HCEC 1CT (cell line): ENCODE measurements at regions not wholly inside any gene's neighbourhood (a gene's known extent, or its start where the extent isn't known, plus 50 kb on each side); places are given as distances from the start of the nearest gene placed in this dataset.

Experiments used
- DNase-seq: peaks from one replicate; pipeline ENCODE4 v3.0.0-alpha.2; 2017

- no peak for DNase-seq
Observed at GRCh38 chr9:80020530-80020929, 448.8 kb downstream of the TLE4 start.

DNA sequence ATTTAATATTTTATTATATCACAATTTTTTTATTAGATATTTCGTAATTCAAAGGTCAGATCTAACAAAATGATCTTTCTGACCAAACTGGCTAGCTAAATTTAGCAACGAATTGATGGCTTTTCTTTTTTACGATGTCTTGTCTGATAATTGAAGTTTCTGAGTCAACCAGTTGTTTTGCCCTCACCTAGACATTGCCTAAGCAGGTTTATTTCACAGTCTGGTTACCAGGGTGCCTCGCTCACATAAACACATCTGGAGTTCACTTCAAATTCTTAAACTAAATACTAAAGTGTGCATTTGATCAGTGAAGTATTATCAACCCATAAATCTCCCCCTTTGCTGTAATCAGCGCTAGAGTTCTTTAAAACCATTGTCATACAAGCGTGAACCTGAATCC, 448.3 kb downstream of the TLE4 start:
- no peak for DNase-seq

- DNase-seq, result no peak
Observed at GRCh38 chr9:80013891-80014290, 442.1 kb downstream of the TLE4 start.

- DNase-seq, result no peak
Observed at GRCh38 chr9:80012557-80013330, 441.0 kb downstream of the TLE4 start.

DNA sequence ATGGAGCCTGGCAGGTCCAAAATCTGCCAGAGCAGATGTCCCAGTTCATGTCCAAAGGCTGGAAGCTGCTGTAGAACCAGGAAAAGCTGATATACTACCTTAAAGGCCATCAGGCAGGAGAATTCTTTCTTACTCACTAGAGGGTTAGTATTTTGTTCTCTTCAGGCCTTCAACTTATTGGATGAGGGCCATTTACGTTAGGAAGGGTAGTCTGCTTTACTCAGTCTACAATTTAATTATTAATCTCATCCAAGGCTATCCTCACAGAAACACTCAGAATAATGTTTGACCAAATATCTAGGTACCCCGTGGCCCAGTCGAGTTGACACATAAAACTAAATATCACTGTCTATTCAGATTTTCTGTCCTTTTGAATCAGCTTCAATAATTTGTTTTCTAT, 437.4 kb downstream of the TLE4 start:
- DNase-seq, result no peak

DNA sequence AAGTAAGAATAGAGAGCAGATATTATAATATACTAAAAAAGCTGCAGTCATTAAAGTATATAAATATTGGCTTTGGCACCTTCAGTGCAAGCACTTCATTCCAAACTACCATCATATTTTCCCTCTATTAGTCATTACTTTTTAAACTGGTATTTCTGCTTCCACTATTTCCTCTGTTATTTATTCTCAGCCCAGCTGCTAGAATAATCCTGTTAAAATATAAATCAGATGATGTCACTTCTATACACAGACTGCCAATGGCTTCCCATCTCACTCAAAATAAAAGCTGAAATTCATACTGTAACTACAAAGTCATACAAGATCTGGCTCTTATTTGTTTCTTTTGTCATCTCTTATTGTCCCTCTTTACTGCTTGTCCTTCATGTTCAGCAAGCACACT, 432.9 kb downstream of the TLE4 start:
- no peak for DNase-seq

DNA sequence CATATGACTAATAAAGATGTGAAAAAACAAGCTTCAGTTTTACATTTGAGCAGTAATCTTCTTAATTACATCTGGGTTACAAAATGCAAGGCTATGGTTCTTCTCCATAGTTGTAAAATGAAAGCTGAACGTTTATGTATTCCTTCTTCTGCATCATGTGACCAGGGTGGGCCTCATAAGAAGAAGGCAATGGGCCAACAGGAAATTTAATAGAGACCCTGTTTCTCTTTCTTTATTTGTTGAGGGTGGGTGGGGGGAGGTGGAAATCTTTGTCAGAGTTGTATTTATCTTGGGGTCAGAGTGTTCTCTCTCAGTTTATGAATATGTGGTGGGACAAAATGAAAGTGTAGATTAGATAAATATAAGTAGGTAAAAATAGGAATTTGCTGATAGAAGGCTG, 418.8 kb downstream of the TLE4 start:
- no peak for DNase-seq

DNA sequence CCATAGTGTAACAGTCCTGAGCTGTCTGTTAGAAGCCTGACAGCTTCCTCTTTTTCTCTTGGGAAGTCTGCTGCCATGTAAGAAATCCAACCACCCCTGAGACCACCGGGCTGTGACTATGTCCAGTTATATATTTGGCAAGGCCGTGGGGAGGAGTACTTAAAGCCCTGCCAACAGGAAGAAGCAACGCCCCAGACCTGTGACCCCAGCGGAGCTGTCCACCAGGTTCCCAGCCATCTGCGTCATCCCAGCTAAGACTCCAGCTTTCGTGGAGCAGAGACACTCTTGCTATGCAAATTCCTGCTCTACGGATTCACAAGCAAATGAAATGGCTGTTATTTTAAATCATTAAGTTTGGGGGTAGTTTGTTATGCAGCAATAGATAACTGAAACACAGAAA, 417.3 kb downstream of the TLE4 start:
- no peak for DNase-seq

- DNase-seq, result no peak
Observed at GRCh38 chr9:79988126-79988525, 416.4 kb downstream of the TLE4 start.

DNA sequence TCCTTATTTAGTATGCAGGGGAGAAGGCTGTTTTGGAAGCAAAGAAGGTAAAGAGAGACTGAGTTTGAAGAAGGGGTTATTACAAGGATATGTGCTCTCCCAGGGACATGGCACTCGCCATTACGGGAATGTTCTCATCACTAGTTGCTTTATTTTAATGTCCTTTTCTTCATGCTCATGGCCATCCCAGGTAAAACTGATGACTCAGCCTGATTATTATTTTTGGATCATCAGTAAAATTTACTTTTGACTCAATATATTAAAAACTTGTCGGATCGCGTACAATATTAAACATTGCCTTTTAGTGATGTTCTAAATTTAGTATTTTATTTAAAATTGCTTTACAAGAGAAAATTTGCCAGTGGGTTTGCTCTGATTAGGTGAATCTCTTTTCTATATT, 414.7 kb downstream of the TLE4 start:
- DNase-seq, result no peak

DNA sequence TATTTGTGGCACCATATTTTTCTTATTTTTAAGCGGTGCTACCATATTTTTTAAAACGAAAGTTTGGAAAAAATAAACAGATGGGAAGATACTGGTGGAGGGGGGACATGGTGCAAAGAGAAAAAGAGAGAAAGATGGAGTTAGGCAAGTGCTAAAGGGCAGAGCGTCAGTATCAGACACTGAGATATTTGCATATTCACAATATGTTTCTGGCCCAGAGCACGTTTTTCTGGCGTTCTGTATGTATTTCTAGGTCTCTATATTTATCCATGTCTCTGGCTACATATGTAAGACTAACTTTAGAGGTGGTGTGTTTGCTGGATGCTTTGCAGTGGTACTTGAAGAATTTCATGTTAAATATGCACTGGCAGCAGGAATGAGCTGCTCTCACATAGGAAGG, 414.0 kb downstream of the TLE4 start:
- no peak for DNase-seq

DNA sequence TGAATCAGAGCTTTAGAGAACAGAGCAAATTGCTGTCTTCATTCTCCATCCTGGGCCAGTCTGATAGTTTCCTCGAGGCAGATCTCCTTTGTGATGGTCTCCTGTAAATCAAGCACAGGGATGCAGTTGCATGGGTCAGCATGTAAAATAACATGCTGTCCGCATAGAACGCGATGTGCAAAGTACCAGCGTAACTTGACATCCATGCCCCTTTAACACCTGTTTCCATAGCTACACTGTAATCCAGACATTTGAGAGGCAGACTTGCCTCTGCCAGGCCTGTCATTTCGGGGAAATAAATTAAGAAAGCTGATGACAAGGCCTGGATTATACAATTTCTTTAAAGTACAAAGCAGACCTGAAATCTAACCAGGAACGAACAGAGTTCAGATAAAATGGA, 413.5 kb downstream of the TLE4 start:
- no peak for DNase-seq

DNA sequence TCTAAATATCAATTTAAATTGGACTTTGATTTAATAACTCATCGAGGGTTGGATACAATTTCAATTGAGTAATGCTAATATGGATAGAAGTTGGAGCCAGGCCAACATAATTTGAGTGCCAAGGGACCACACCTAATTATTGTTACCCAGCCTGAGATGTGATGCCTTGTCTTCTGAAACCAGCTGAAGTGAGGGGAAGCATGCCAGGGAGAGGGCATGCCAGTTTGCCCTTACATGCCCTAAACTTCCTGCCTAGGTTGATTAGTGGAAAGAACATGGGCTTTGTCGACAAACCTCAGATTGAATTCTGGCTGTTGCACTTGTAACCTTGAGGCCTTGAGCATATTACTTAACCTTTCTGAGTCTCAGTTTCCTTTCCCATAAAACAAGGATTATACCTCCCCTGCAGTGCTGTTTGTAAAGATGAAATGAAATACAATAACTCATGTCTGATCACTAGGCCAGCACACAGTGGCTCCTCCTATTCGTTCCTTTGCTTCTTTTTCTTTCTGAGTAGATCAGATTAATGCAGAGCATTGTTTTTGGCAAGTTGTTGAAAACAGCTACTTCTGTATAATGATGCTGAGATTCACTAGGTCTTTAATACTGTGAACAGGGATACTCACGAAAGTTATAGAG, 412.8 kb downstream of the TLE4 start:
- DNase-seq, result no peak

- no peak for DNase-seq
Observed at GRCh38 chr9:79980432-79980831, 408.7 kb downstream of the TLE4 start.

DNA sequence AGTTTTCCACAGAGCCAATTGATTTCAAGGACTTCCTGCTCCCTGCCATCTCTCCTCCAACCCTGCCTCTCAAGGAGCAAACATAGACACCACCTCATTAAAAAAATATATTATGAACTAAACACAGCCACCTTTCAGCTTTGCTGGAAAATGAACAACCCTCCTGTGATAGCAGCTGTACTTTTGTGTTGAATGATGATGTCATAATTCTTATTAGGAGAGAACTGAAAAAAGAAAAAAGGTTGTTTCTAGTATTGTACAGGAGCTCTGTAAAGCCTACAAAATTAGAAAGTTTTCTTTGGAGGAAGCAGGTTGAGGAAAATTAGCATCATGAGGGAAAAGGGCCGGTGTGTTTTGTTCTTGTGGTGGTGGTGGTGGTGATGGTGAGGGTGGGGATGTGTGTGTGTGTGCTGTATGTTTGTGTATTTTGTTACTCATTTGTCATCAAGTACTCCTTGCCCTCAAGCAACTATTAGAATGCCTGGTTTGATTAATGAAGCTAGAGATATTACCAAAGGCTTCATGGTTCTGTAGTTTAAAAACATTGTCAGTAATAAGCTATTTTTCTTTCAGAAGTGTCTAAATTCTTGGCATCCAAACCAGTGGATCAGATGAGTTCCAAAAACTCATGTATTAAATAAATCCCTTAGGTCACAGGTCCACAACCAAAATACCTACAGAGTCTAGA, 405.9 kb downstream of the TLE4 start:
- no peak for DNase-seq

- DNase-seq, result no peak
Observed at GRCh38 chr9:79977074-79977435, 405.3 kb downstream of the TLE4 start.

DNA sequence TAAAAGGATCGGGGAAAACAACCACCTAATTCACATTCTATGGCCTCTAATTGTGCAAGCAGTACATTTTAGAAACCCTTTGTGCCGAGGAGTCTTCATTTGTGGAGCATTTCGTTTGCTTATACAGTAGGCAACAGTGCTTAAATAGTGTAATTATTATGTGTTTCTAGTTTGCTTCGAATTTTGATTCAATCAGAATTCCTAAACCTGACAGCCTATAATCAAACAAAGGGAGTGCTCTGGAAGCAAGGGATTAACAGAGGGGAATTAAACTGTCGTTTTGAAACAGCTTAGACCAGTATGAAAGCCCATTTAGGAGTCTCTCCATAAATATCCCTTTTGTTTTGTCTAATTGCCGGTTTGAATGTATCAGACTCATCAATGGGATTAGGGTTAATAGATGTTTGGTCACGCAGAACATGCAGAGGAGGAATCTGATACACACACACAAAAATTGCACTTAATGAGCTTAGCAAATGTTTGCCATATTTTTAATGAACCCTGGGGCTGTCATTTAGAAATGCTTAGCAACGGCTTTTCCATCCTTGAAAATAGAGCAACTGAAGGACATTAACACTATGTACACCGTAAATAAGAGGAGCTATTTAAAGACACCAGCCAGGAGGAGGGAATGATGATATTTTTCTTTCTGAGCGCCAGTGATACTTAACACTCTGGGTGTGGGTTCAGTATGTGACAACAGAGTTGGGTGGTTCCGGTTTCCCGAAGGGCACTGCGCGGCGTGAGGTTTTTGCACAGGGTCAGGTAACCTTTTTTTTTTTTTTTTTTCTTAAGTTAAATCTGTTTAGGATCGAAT, 404.7 kb downstream of the TLE4 start:
- DNase-seq, result no peak

- DNase-seq, result no peak
Observed at GRCh38 chr9:79975621-79976256, 404.0 kb downstream of the TLE4 start.

GRCh38 chr9:79974806-79975422, 403.1 kb downstream of the TLE4 start:
- DNase-seq, result no peak

DNA sequence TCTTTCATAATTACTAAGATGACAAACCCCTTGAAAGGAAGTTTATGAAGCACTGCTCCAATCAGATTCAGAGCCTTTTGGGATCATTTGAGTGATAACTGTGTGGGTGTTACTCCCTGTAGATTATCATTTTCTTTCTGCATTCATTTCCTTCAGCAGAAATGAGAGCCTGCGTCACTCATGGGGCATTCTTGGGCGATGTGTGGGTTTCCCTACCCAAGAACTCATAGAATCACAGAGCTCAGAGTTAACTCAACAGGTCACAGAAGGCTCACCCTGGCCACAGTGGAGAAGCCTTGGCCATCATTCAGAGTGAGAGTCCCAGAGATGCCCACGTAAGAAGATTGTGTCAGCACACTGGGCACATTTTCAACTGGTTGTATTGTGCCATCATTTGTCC, 401.9 kb downstream of the TLE4 start:
- DNase-seq, result no peak

- no peak for DNase-seq
Observed at GRCh38 chr9:79970146-79970425, 398.3 kb downstream of the TLE4 start.

GRCh38 chr9:79969393-79970145, 397.8 kb downstream of the TLE4 start:
- DNase-seq, result no peak
